H9 (cell line): ENCODE measurements at regions not wholly inside any gene's neighbourhood (a gene's known extent, or its start where the extent isn't known, plus 50 kb on each side); places are given as distances from the start of the nearest gene placed in this dataset.

Source experiments
- DNase-seq: peaks from one replicate; pipeline ENCODE4 v3.0.0-alpha.2; 2017
- H2AFZ ChIP-seq: one replicate; pipeline ENCODE4 v1.6.1; 2013; ENCODE audit warnings: mild to moderate bottlenecking, low read length, control low read depth, moderate library complexity
- H2AK5ac ChIP-seq: 2 replicates; pipeline ENCODE4 v1.6.1; 2013; ENCODE audit warnings: low read length, control low read depth, mixed read lengths; ENCODE audit not compliant: insufficient read length
- H2BK120ac ChIP-seq: one replicate; pipeline ENCODE4 v1.6.1; 2013; ENCODE audit warnings: low read depth, mild to moderate bottlenecking, low read length, control low read depth, inconsistent platforms; ENCODE audit not compliant: poor library complexity, severe bottlenecking
- H2BK12ac ChIP-seq: 2 replicates; pipeline ENCODE4 v1.6.1; 2013; ENCODE audit warnings: low read length, control low read depth, mixed read lengths, low read depth; ENCODE audit not compliant: insufficient read length
- H2BK15ac ChIP-seq: 2 replicates; pipeline ENCODE4 v1.6.1; 2013; ENCODE audit warnings: low read depth, low read length, control low read depth
- H2BK20ac ChIP-seq: one replicate; pipeline ENCODE4 v1.6.1; 2013; ENCODE audit warnings: low read depth, mild to moderate bottlenecking, low read length, control low read depth, inconsistent platforms; ENCODE audit not compliant: poor library complexity, severe bottlenecking
- H2BK5ac ChIP-seq: 2 replicates; pipeline ENCODE4 v1.6.1; 2013; ENCODE audit warnings: low read length, control low read depth, mixed read lengths; ENCODE audit not compliant: insufficient read length
- H3K14ac ChIP-seq: 2 replicates; pipeline ENCODE4 v1.6.1; 2013; ENCODE audit warnings: low read length, control low read depth; ENCODE audit not compliant: insufficient read depth
- H3K18ac ChIP-seq: 2 replicates; pipeline ENCODE4 v1.6.1; 2013; ENCODE audit warnings: low read depth, mild to moderate bottlenecking, mixed read lengths, low read length, control low read depth; ENCODE audit not compliant: insufficient read length
- H3K23ac ChIP-seq: 2 replicates; pipeline ENCODE4 v1.6.1; 2013; ENCODE audit warnings: low read length, control low read depth, mixed read lengths, low read depth; ENCODE audit not compliant: insufficient read length
- H3K23me2 ChIP-seq: 2 replicates; pipeline ENCODE4 v1.6.1; 2013; ENCODE audit warnings: low read depth, mild to moderate bottlenecking, mixed read lengths, low read length, control low read depth; ENCODE audit not compliant: insufficient read length, poor library complexity, severe bottlenecking
- H3K27ac ChIP-seq: 2 replicates; pipeline ENCODE4 v1.5.1; 2013; ENCODE audit warnings: low read length, control low read depth, mixed read lengths, low read depth; ENCODE audit not compliant: insufficient read length
- H3K27me3 ChIP-seq: 2 replicates; pipeline ENCODE4 v1.6.1; 2013; ENCODE audit warnings: low read length, control low read depth, inconsistent platforms; ENCODE audit not compliant: insufficient read depth
- H3K4ac ChIP-seq: 2 replicates; pipeline ENCODE4 v1.6.1; 2013; ENCODE audit warnings: low read depth, mild to moderate bottlenecking, control low read depth, inconsistent platforms, low read length, moderate library complexity
- H3K4me1 ChIP-seq: 2 replicates; pipeline ENCODE4 v1.6.1; 2013; ENCODE audit warnings: low read length, control low read depth, inconsistent platforms; ENCODE audit not compliant: insufficient read depth
- H3K4me2 ChIP-seq: 2 replicates; pipeline ENCODE4 v1.6.1; 2013; ENCODE audit warnings: low read length, control low read depth, mixed read lengths; ENCODE audit not compliant: insufficient read length, insufficient read depth
- H3K56ac ChIP-seq: 2 replicates; pipeline ENCODE4 v1.6.1; 2013; ENCODE audit warnings: low read depth, mild to moderate bottlenecking, mixed read lengths, low read length, control low read depth; ENCODE audit not compliant: insufficient read length
- H3K79me1 ChIP-seq: 2 replicates; pipeline ENCODE4 v1.6.1; 2013; ENCODE audit warnings: low read depth, mild to moderate bottlenecking, moderate library complexity, low read length, control low read depth, inconsistent platforms; ENCODE audit not compliant: insufficient read depth, poor library complexity, severe bottlenecking
- H3K79me2 ChIP-seq: 2 replicates; pipeline ENCODE4 v1.6.1; 2013; ENCODE audit warnings: low read length, control low read depth, inconsistent platforms; ENCODE audit not compliant: insufficient read depth
- H3K9ac ChIP-seq: 2 replicates; pipeline ENCODE4 v1.6.1; 2013; ENCODE audit warnings: low read length, control low read depth, mixed read lengths; ENCODE audit not compliant: insufficient read length; ENCODE audit errors: extremely low read depth
- H3K9me3 ChIP-seq: one replicate; pipeline ENCODE4 v1.6.1; 2013; ENCODE audit warnings: low read depth, low read length, inconsistent platforms; ENCODE audit not compliant: control insufficient read depth
- H3T11ph ChIP-seq: one replicate; pipeline ENCODE4 v1.6.1; 2013; ENCODE audit warnings: mild to moderate bottlenecking, low read length, control low read depth, inconsistent platforms
- H4K20me1 ChIP-seq: one replicate; pipeline ENCODE4 v1.6.1; 2013; ENCODE audit not compliant: control insufficient read depth, insufficient read length, insufficient read depth
- H4K5ac ChIP-seq: 2 replicates; pipeline ENCODE4 v1.6.1; 2013; ENCODE audit warnings: low read depth, mild to moderate bottlenecking, mixed read lengths, low read length, control low read depth; ENCODE audit not compliant: insufficient read length
- H4K8ac ChIP-seq: replicated peaks from 2 replicates; pipeline ENCODE4 v1.6.1; 2013; ENCODE audit warnings: low read length, control low read depth, mixed read lengths, low read depth; ENCODE audit not compliant: insufficient read length
- H4K91ac ChIP-seq: 2 replicates; pipeline ENCODE4 v1.6.1; 2013; ENCODE audit warnings: low read depth, mild to moderate bottlenecking, moderate library complexity, mixed read lengths, low read length, control low read depth; ENCODE audit not compliant: insufficient read length
- H3K27ac Mint-ChIP-seq, 3 experiments: 2 replicates in 2 of 3; 3 replicates in 1 of 3; pipeline ENCODE4 v1.8.0; 2020 to 2021; ENCODE audit warnings: mixed read lengths in 3 of 3, mild to moderate bottlenecking in 1 of 3, moderate library complexity in 1 of 3
- H3K27me3 Mint-ChIP-seq: 2 replicates; pipeline ENCODE4 v1.8.0; 2021; ENCODE audit warnings: low read depth, mild to moderate bottlenecking, moderate library complexity, mixed read lengths
- H3K36me3 Mint-ChIP-seq, 3 experiments: 2 replicates in 2 of 3; 3 replicates in 1 of 3; pipeline ENCODE4 v1.8.0; 2020 to 2021; ENCODE audit warnings: low read depth in 3 of 3, mixed read lengths in 3 of 3; ENCODE audit not compliant: insufficient read depth in 1 of 3
- H3K4me1 Mint-ChIP-seq, 2 experiments: 2 replicates each; pipeline ENCODE4 v1.8.0; 2020; ENCODE audit warnings: mixed read lengths in 2 of 2
- H3K4me3 Mint-ChIP-seq, 2 experiments: 2 replicates in 1 of 2; 3 replicates in 1 of 2; pipeline ENCODE4 v1.8.0; 2020 to 2021; ENCODE audit warnings: mild to moderate bottlenecking in 2 of 2, mixed read lengths in 2 of 2, moderate library complexity in 1 of 2
- H3K9me3 Mint-ChIP-seq, 2 experiments: 2 replicates in 1 of 2; 3 replicates in 1 of 2; pipeline ENCODE4 v1.8.0; 2020; ENCODE audit warnings: mild to moderate bottlenecking in 2 of 2, mixed read lengths in 2 of 2, moderate library complexity in 1 of 2
- WGBS: extraction: QIAGEN DNeasy Blood & Tissue Kit; methylation state at CpG from one replicate; pipeline ENCODE4 v1.1.7; 2013; ENCODE audit warnings: missing lambda C conversion rate, low lambda C conversion rate, mixed read lengths; ENCODE audit not compliant: insufficient read length; ENCODE audit errors: extremely low coverage; 5-methylcytosine and 5-hydroxymethylcytosine counted together
- TF ChIP-seq, protein P1 (sequence below): fragments of 200-600 bp; sonication (generic); conservative IDR thresholded peaks from 3 replicates; pipeline ENCODE4 v1.8.0; 2021; ENCODE audit warnings: antibody characterized with exemption, mild to moderate bottlenecking

DNA sequence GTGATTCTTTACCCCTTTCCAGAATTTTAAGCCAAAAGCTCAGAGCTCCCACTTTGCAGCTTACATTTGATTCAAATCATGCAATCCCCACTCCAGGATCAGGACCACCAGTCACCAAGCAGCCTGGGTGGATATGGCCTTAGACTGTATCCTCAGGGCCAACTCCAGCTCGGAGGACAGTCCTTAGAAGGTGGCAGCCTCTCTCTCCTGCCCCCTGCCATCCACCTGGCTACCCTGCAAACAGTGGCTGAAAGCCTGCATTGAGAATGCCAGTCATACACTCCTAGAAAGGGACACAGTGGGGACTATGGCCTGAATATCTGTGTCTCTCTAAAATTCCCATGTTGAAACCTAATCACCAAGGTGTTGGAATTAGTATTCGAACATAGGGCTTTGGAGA lies 50.0 kb upstream of the KCNMA1 start:
- H2BK120ac ChIP-seq = no peak overlapping the region
- H4K91ac ChIP-seq = no peak overlapping the region
- H3K56ac ChIP-seq = no peak overlapping the region
- Mint-ChIP-seq H3K27me3 (peaks cover 7% of the 10 kb centered on the region; the same call in 1 of the 2 replicates), H3K4me1 (peaks cover 24 to 33% of the 10 kb centered on the region in 2 experiments), H3K27ac (no peak overlapping the region), H3K36me3 (no peaks in the 10 kb centered on the region), H3K4me3 (no peak overlapping the region), H3K9me3 (no peaks in the 10 kb centered on the region)
- no peak overlapping the region for H3K27ac ChIP-seq
- no peak overlapping the region for H2BK20ac ChIP-seq
- no peak overlapping the region for H3K18ac ChIP-seq
- H3K9ac ChIP-seq = no peak overlapping the region
- H4K20me1 ChIP-seq = no peaks in the 10 kb centered on the region
- H2BK5ac ChIP-seq = no peak overlapping the region
- no peaks in the 10 kb centered on the region for H3K23me2 ChIP-seq
- no peak overlapping the region for H3K4me2 ChIP-seq
- H3K14ac ChIP-seq = no peak overlapping the region
- DNase-seq = no peak
- H4K5ac ChIP-seq = no peak overlapping the region
- H3K23ac ChIP-seq = no peak overlapping the region
- WGBS = no CpG with 5 or more reads among the region's 2 CpGs
- H2BK15ac ChIP-seq = no peak overlapping the region
- no peak overlapping the region for H3T11ph ChIP-seq
- H3K4ac ChIP-seq = no peak overlapping the region
- H3K79me2 ChIP-seq = no peaks in the 10 kb centered on the region
- H3K4me1 ChIP-seq = no peaks in the 10 kb centered on the region; the same call in 1 of the 2 replicates
- TF ChIP-seq, protein P1, sequence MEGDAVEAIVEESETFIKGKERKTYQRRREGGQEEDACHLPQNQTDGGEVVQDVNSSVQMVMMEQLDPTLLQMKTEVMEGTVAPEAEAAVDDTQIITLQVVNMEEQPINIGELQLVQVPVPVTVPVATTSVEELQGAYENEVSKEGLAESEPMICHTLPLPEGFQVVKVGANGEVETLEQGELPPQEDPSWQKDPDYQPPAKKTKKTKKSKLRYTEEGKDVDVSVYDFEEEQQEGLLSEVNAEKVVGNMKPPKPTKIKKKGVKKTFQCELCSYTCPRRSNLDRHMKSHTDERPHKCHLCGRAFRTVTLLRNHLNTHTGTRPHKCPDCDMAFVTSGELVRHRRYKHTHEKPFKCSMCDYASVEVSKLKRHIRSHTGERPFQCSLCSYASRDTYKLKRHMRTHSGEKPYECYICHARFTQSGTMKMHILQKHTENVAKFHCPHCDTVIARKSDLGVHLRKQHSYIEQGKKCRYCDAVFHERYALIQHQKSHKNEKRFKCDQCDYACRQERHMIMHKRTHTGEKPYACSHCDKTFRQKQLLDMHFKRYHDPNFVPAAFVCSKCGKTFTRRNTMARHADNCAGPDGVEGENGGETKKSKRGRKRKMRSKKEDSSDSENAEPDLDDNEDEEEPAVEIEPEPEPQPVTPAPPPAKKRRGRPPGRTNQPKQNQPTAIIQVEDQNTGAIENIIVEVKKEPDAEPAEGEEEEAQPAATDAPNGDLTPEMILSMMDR = peak; percentile 34; the same call in 2 of the 3 replicates
- no peak overlapping the region for H2BK12ac ChIP-seq
- H3K9me3 ChIP-seq = no peaks in the 10 kb centered on the region
- no peaks in the 10 kb centered on the region for H3K79me1 ChIP-seq
- H3K27me3 ChIP-seq = no peaks in the 10 kb centered on the region
- H2AFZ ChIP-seq = no peak overlapping the region
- H4K8ac ChIP-seq = no peak overlapping the region
- no peak overlapping the region for H2AK5ac ChIP-seq
